Esophagus squamous epithelium (tissue), 5 donors: ENCODE measurements at regions not wholly inside any gene's neighbourhood (a gene's known extent, or its start where the extent isn't known, plus 50 kb on each side); places are given as distances from the start of the nearest gene placed in this dataset.

Source experiments
- DNase-seq: peaks from one replicate; lab custom pipeline; 2025; lab: John Stamatoyannopoulos, UW
- H3K27ac ChIP-seq, 4 donors: fragments of 200-600 bp; sonication (generic); one replicate each; pipeline ENCODE4 v1.5.1; 2016 to 2019; ENCODE audit warnings: mild to moderate bottlenecking in 1 of 4
- H3K27me3 ChIP-seq, 4 donors: fragments of 200-600 bp; sonication (generic); 1 replicate in 3 of 4; 2 replicates in 1 of 4; pipeline versions ENCODE4 v1.5.1 to v1.6.0; 2017 to 2021; ENCODE audit warnings: antibody characterized with exemption in 1 of 4
- H3K36me3 ChIP-seq, 3 donors: fragments of 200-600 bp; sonication (generic); one replicate each; pipeline ENCODE4 v1.5.1; 2016 to 2019
- H3K4me1 ChIP-seq, 3 donors: fragments of 200-600 bp; sonication (generic); one replicate each; pipeline ENCODE4 v1.5.1; 2017 to 2019
- H3K4me3 ChIP-seq, 4 donors: fragments of 200-600 bp; sonication (generic); 1 replicate in 3 of 4; 2 replicates in 1 of 4; pipeline ENCODE4 v1.5.1; 2016 to 2019; ENCODE audit warnings: mild to moderate bottlenecking in 2 of 4, moderate library complexity in 1 of 4
- H3K9me3 ChIP-seq, 3 donors: fragments of 200-600 bp; sonication (generic); one replicate each; pipeline ENCODE4 v1.5.1; 2016 to 2019
- CTCF ChIP-seq, 6 experiments: fragments of 450-650 bp in 4 of 6; fragments of 200-600 bp in 2 of 6; sonication (generic) in 2 of 6; IDR thresholded peaks; one replicate each; pipeline ENCODE4 v1.5.1; 2016 to 2019; ENCODE audit warnings: antibody characterized with exemption in 6 of 6, mild to moderate bottlenecking in 4 of 6, moderate library complexity in 4 of 6
- POLR2A ChIP-seq, 4 donors: fragments of 450-650 bp; IDR thresholded peaks; one replicate each; pipeline ENCODE4 v1.6.1; 2017; ENCODE audit warnings: antibody characterized with exemption in 4 of 4, mild to moderate bottlenecking in 4 of 4, moderate library complexity in 3 of 4
- WGBS, 2 donors: methylation state at CpG; one replicate each; pipeline ENCODE4 v1.1.5; 2018; 5-methylcytosine and 5-hydroxymethylcytosine counted together
- intact Hi-C: fragments of 100-400 bp; cut with DNase I; formaldehyde crosslinking; loops from one replicate; pipeline ENCODE4 v1.15.0; 2022
- donor health status: DM: yes; HTN: yes; CAD: no.

GRCh38 chr2:146874260-146874658 is 970.6 kb upstream of the ACVR2A start:
- DNase-seq: no peak

GRCh38 chr2:146873646-146874259 is 971.1 kb upstream of the ACVR2A start:
- H3K4me1 ChIP-seq: peaks cover 0 to 13% (median 0%) of the 10 kb centered on the region in 3 donors
- 68 to 74% methylated on average over 3 of the region's 3 CpGs for WGBS, 2 donors
- no peaks in the 10 kb centered on the region for H3K27me3 ChIP-seq
- no peak for DNase-seq
- intact Hi-C loops: no loop called here
- H3K9me3 ChIP-seq: no peaks in the 10 kb centered on the region
- no peak overlapping the region for H3K4me3 ChIP-seq
- no peak for TF ChIP-seq CTCF (IDR thresholded peaks at IDR 0.05)
- TF ChIP-seq POLR2A (IDR thresholded peaks at IDR 0.05): no peak
- H3K27ac ChIP-seq: peak overlapping the region in 3 of 4 donors; percentile 18 to 51 (median 36)
- no peaks in the 10 kb centered on the region for H3K36me3 ChIP-seq

More at GRCh38 chr2:146874260-146874658, 970.6 kb upstream of the ACVR2A start:
- TF ChIP-seq CTCF (IDR thresholded peaks at IDR 0.05): no peak
- TF ChIP-seq POLR2A (IDR thresholded peaks at IDR 0.05): no peak
- H3K4me3 ChIP-seq: no peak overlapping the region
- H3K36me3 ChIP-seq: no peaks in the 10 kb centered on the region
- WGBS, 2 donors: 14 to 28% methylated on average over 4 of the region's 4 CpGs
- intact Hi-C loops: no loop called here
- H3K27ac ChIP-seq: peak overlapping the region in 2 of 4 donors; percentile 37 to 51
- H3K27me3 ChIP-seq: no peaks in the 10 kb centered on the region
- no peaks in the 10 kb centered on the region for H3K9me3 ChIP-seq
- H3K4me1 ChIP-seq: peaks cover 0 to 13% (median 0%) of the 10 kb centered on the region in 3 donors

DNA sequence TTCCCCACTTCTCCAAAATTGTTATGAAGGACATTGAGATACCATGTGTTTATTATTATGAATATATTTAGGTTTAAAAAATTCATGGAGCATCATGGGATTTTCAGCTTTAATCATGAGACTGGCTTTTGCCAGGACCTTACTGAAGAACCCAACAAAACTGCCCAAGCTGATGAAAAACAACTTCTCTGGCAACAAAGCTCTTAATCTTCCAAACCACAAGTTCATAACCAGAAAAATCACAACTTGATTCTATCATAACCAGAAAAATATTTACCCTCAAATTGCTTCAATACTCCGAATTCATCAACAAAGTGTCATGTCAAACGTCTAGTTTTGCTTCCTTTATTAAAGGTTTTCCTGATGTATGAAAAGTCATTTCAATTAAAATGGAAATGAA is 971.8 kb upstream of the ACVR2A start:
- TF ChIP-seq POLR2A (IDR thresholded peaks at IDR 0.05): no peak
- TF ChIP-seq CTCF (IDR thresholded peaks at IDR 0.05): no peak
- no peak overlapping the region for H3K27ac ChIP-seq
- no peaks in the 10 kb centered on the region for H3K27me3 ChIP-seq
- DNase-seq: no peak
- H3K9me3 ChIP-seq: no peaks in the 10 kb centered on the region
- H3K4me3 ChIP-seq: no peak overlapping the region
- intact Hi-C loops: no loop called here
- peaks cover 0 to 13% (median 0%) of the 10 kb centered on the region in 3 donors for H3K4me1 ChIP-seq
- 73 to 76% methylated on average over 2 of the region's 2 CpGs for WGBS, 2 donors
- no peaks in the 10 kb centered on the region for H3K36me3 ChIP-seq

GRCh38 chr2:146870691-146871090 is 974.1 kb upstream of the ACVR2A start:
- Histone ChIP-seq H3K36me3 (no peaks in the 10 kb centered on the region), H3K27me3 (no peaks in the 10 kb centered on the region), H3K9me3 (no peaks in the 10 kb centered on the region), H3K27ac (no peak overlapping the region), H3K4me1 (peaks cover 0 to 13% (median 0%) of the 10 kb centered on the region in 3 donors), H3K4me3 (no peak overlapping the region)
- DNase-seq: no peak
- 55 to 58% methylated on average over 2 of the region's 2 CpGs for WGBS, 2 donors
- no peak for TF ChIP-seq POLR2A (IDR thresholded peaks at IDR 0.05)
- TF ChIP-seq CTCF (IDR thresholded peaks at IDR 0.05): no peak
- intact Hi-C loops: no loop called here

DNA sequence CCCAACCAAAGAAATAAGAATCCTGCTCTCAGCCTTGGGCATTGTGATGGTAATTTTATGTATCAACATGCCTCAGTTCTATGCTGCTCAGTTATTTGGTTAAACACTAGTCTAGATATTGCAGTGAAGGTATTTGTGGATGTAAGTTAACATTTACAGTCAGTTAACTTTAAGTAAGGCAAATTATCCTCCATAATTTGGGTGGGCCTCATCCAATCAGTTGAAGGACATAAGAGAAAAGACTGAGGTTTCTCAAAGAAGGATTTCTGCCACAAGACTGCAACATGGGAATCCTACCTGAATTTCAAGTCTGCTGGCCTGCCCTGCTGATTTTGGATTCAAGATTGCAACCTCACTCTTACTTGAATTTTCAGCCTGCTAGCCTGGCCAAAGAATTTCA is 975.5 kb upstream of the ACVR2A start:
- Histone ChIP-seq H3K27me3 (no peaks in the 10 kb centered on the region), H3K4me3 (no peak overlapping the region), H3K9me3 (peaks cover 0 to 2% (median 0%) of the 10 kb centered on the region in 3 donors), H3K36me3 (no peaks in the 10 kb centered on the region), H3K4me1 (peaks cover 0 to 7% (median 0%) of the 10 kb centered on the region in 3 donors), H3K27ac (no peak overlapping the region)
- TF ChIP-seq POLR2A (IDR thresholded peaks at IDR 0.05) (no peak), CTCF (IDR thresholded peaks at IDR 0.05) (no peak)
- intact Hi-C loops: no loop called here
- no peak for DNase-seq
